Activated CD4-positive, alpha-beta T cell treated with anti-CD3 and anti-CD28 coated beads, Interleukin-2, amount 50 U/mL, for 4 hours (primary cell): ENCODE measurements at regions not wholly inside any gene's neighbourhood (a gene's known extent, or its start where the extent isn't known, plus 50 kb on each side); places are given as distances from the start of the nearest gene placed in this dataset.

Experiments
- DNase-seq, 2 experiments: peaks; one replicate each; pipeline ENCODE4 v3.0.0-alpha.2; 2020

- DNase-seq = no peak
Measured at GRCh38 chr16:82488460-82488859, 138.3 kb upstream of the CDH13 start.

- no peak for DNase-seq
Measured at GRCh38 chr16:82481455-82481854, 145.3 kb upstream of the CDH13 start.

- DNase-seq = no peak
Measured at GRCh38 chr16:82476786-82477185, 150.0 kb upstream of the CDH13 start.

- DNase-seq = no peak
Measured at GRCh38 chr16:82470620-82471152, 156.1 kb upstream of the CDH13 start.

- no peak for DNase-seq
Measured at GRCh38 chr16:82470016-82470415, 156.8 kb upstream of the CDH13 start.

GRCh38 chr16:82464187-82464586, 162.6 kb upstream of the CDH13 start:
- DNase-seq = no peak

- DNase-seq = no peak
Measured at GRCh38 chr16:82460766-82461165, 166.0 kb upstream of the CDH13 start.

GRCh38 chr16:82459580-82460256, 167.1 kb upstream of the CDH13 start:
- DNase-seq = no peak

- DNase-seq = no peak
Measured at GRCh38 chr16:82456683-82457082, 170.1 kb upstream of the CDH13 start.

GRCh38 chr16:82454566-82454965, 172.2 kb upstream of the CDH13 start:
- no peak for DNase-seq

- DNase-seq = no peak
Measured at GRCh38 chr16:82454152-82454551, 172.6 kb upstream of the CDH13 start.

GRCh38 chr16:82452004-82452756, 174.6 kb upstream of the CDH13 start:
- DNase-seq = no peak

GRCh38 chr16:82451449-82451848, 175.3 kb upstream of the CDH13 start:
- DNase-seq = no peak

GRCh38 chr16:82440336-82440735, 186.4 kb upstream of the CDH13 start:
- no peak for DNase-seq

- no peak for DNase-seq
Measured at GRCh38 chr16:82439678-82440293, 187.0 kb upstream of the CDH13 start.

GRCh38 chr16:82433042-82433441, 193.7 kb upstream of the CDH13 start:
- no peak for DNase-seq

- DNase-seq = no peak
Measured at GRCh38 chr16:82432261-82432660, 194.5 kb upstream of the CDH13 start.

GRCh38 chr16:82425661-82426060, 201.1 kb upstream of the CDH13 start:
- no peak for DNase-seq

GRCh38 chr16:82421851-82422250, 204.9 kb upstream of the CDH13 start:
- DNase-seq = no peak

GRCh38 chr16:82419332-82419731, 207.4 kb upstream of the CDH13 start:
- no peak for DNase-seq

- DNase-seq = no peak
Measured at GRCh38 chr16:82414476-82414875, 212.3 kb upstream of the CDH13 start.

- no peak for DNase-seq
Measured at GRCh38 chr16:82412770-82413169, 214.0 kb upstream of the CDH13 start.

GRCh38 chr16:82405736-82406135, 221.0 kb upstream of the CDH13 start:
- DNase-seq = no peak
